ENCODE measurements at regions not wholly inside any gene's neighbourhood (a gene's known extent, or its start where the extent isn't known, plus 50 kb on each side); places are given as distances from the start of the nearest gene placed in this dataset.

- TF ChIP-seq POLR2A (conservative IDR thresholded peaks at IDR 0.05) (no peak), BRF1 (IDR thresholded peaks at IDR 0.05; ENCODE audit: borderline replicate concordance, extremely low read depth, insufficient read length) (no peak)
These were observed 215.0 kb upstream of the EGLN3 start for GRCh38 chr14:34165847-34166350.

All from K562 (cell line).